ENCODE measurements at regions not wholly inside any gene's neighbourhood (a gene's known extent, or its start where the extent isn't known, plus 50 kb on each side); places are given as distances from the start of the nearest gene placed in this dataset.

GRCh38 chr16:9035996-9036395 is 55.4 kb upstream of the HAPSTR1 start:
- TF ChIP-seq POLR2A (IDR thresholded peaks at IDR 0.05; ENCODE audit: low read length) (no peak), GATA1 (IDR thresholded peaks at IDR 0.05; ENCODE audit: low read depth, low read length) (no peak)
